NCI-H187 treated with DMSO at 0.1 percent for 48 hours (cell line): ENCODE measurements at regions not wholly inside any gene's neighbourhood (a gene's known extent, or its start where the extent isn't known, plus 50 kb on each side); places are given as distances from the start of the nearest gene placed in this dataset.

Source experiments
- DNase-seq: peaks from one replicate; lab custom pipeline; 2025; lab: John Stamatoyannopoulos, UW

DNA sequence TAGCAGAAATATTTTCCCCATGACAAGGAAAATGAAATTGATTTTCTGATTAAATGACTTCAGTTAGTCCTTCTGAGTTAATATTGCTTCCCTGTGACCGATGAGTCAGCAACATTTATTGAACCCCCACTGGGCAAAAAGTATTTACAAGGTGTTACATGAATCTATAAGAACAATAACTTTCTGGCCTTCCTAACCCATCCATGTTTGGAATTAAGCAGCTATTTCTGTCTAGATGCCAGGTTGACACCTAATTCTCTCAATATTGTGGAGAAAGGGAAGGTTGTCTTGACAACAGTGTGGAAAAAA lies 112.9 kb upstream of the JAZF1 start:
- DNase-seq: no peak

DNA sequence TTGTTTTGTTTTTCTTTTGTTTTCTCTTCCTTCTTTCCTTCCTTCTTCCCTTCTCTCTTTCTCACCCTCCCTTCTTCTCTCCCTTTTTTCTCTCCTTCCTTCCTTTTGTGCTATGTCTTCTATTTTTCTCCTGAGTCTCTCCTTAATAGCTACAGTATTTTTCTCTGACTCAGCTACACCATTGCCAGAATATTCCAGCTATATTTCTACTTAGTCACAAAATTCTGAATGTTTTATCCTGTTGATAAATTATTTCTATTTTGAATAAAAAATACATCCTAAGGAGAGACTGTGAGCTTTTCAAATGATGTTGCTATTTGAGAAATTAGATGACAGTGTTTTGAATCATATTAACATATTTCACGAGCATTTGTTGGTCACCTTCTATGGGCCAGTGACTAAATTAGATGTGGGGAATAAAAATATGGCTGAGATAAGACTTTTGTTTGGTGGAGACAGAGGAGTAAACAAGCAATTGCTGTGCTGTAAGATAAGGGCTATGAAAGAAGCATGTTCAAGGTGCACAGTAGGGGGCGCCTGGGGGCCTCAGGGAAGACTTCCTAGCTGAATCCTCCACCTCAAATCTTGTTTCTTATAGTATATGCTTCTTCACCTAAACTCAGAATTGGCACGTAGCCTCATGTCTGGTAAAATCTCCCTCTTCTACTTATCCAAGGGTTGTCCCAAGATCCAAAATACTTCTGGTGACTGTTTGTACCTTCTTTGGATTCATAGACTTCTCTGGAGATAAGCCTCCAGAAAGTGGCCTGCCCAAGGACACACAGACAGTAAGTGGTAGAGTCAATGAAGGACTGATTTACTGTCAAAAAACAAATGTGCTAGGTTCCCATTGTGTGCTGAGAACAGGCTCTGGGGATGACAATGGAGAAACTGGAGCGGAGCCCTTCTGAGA lies 115.5 kb upstream of the CREB5 start:
- DNase-seq: peak; percentile 0

DNA sequence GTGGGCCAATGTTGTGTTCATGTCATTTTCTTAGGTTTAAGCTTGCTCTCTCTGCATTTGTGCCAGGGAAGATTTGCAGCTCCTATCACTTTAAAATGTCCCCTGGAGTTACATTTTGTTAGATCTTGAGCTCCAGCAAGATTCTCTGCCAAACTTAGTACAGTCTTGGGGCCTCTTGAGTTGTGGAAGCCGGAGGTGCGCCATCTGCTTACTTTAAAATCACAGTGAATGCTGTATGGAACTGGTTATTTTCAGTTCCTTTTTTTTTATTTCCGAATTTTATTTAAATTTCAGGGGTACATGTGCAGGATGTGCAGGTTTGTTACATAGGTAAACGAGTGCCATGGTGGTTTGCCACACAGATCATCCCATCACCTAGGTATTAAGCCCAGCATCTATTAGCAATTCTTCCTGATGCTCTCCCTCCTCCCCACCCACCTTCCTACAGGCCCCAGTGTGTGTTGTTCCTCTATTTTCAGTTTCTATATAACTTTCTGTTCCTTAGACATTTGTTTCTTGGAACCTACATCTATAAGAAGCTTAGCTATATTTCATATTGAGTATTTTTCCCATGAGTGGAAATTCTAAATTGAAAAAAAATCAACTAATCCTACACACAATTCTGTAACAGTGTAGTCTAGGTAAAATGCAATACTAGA lies 114.4 kb upstream of the CREB5 start:
- no peak for DNase-seq

DNA sequence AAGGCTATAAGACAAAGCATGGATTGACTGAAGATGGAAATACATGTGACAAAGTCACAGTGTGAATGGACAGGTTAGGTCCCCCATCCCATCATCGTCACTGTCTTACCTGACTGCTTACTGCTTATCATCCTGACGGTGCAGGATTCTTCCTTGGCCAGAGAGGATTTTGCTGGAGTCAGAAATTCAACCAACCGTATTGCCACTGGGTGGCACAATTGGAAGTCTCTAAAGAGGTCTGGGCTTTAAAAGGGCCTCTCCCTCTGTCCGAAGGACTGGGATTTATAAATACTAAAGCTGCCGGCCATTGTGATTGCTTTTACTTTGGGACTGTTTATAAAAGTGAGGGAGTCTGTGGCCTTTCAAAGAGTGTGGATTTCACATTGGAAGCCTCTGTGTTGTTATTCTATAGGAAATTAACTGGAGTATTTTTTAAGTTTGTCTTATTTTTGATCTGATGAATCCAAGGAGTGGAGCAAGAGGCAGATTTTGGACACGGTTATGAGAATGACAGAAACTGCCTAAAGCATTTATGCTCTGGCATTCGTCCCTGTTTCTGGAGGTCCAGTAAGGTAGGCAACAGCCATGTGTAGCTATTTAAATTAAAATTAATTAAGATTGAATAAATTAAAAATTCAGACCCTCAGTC lies 113.3 kb upstream of the CREB5 start:
- DNase-seq: peak; percentile 22

DNA sequence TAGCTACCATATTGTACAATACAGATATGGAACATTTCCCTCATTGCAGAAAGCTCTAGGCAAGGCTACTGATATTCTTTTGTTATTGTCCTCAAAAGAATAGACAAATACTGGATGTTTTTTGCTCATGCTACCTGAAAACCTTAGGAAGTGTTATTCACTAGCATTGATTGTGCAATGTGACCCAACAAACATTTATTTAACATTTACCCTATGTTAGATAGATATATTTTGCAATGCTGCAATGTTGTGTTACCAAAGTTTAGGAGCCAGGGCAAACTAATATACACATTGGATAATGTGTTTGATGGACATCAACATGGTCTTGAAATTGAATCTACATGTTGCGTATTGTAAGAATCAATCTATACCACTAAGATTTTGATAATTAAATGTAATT lies 112.8 kb upstream of the CREB5 start:
- DNase-seq: no peak

DNA sequence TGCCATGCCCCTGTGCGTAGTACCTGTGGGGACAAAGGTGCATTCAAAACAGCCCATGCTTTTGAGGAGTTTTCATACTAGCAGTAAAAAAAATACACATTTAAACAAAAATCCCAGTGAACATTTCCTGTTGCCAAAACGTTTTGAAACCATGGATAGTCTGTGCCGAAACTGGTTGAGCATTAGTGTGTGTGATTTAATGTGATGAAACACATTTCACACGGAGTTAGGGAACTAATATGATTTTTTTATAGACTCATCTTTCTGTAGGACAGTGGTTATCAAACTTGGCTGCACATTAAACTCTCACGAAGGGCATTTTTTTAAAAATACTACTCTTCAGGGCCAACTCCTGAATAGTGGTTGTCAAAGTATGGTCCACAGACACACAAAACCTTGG lies 111.8 kb upstream of the CREB5 start:
- DNase-seq: no peak

DNA sequence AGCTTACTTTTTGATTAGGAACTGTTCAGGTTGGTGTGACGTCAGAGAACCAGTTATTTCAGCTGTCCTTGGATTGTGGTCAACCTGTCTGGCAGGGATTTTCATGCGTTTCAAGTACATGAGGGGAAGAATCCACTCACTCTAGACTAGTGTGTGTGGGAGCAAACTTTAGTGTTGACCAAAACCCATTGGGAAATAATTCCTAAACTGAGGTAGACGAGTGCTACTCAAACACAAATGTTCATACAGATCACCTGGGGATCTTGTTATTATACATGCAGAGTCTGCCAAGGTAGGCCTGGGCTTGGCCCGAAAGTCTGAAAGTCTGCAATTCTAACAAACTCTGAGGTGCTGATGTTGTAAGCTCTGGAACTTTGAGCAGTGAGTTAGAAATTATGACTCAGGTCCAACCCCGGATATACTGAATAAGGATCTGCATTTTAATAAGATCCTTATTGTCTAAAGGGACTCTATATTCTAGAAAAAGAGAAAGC lies 111.1 kb upstream of the CREB5 start:
- no peak for DNase-seq

DNA sequence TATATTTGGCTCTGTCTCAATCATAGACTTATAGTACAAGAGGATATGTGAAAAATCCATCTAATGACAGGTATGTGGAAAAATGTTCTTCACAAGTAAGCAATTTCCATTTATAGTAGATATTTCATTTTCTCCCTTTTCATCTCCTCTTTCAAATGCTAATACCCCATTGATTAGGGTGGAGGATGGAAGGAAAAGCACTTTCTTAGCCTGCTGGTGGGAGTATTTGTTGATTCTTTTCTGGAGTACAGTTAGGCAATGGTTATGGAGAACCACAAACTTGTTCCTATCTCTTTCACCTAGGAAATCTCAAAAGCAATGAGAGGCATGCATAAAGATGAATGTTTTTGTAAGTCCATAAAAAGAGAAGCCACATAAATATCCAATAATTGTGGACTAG lies 108.0 kb upstream of the CREB5 start:
- DNase-seq: no peak

DNA sequence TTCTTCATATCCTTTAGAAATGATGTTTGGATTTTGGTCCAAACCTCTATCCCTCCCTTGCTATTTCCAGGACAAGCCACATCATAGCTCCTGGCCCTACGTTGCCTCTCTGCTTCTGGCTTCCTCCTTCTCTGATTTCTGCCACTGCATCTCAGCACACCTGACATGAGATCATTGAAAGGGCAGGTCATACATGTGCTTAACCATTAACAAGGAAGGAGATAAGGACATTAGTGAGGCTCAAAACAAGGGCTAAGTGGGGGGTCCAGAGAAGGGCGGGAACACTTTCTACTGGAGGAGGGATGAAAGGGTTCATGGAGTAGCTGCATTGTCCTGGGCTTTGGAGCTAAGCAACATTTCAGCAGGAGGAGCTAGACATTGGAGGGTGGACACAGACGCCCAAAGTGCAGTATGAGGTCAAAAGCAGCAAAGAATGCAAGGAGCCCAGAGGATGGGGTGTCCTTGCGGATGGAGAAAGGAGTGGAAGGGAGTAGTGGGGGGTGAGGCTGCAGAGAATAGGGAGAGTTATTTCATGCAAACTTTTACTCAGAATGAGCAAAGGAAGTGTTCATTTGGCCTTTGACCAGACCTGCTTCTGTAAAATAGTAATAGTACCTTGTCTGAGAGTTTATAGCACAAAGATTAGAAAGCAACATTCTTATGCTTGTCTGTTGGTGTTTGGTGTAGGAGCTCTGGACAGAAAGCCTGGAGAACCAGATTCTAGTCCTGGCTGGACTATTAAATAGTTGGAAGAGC lies 102.4 kb upstream of the CREB5 start:
- no peak for DNase-seq

DNA sequence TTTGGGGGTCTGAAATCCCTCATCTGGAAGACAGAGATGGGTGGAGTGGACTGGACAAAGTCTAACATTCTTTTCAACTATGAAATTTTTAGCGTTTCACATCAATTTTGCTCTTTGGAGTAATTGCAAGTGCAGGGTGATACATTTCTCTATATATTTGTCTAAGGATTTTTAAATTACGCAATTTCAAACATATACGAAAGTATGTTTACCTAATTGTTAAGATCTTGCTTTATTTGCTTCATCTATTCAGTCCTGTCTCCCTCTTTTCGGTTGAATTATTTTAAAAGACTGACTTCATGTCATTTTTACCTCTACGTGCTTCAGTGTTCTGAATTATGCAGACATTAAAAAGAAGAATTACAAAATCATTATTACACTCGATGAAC lies 101.9 kb upstream of the CREB5 start:
- DNase-seq: no peak

DNA sequence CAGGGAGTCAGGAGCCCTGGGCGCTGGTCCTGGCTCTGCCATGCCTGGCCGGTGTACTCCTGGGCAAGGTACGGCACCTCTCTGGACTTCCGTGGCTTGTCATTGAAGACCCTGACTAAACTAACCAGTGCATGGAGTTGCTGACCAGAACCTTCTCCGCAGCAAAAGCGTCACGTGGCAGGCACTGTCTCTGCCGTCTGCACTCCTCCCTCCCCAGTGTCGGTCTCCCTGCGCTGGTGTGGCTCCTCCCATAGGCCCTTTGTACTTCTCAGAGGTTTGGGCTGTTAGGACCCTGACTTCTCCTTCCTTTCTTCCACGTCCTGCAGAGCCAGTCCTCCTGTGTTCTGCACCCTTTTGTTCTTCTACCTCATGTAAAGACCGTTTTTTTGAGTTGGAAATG lies 100.6 kb upstream of the CREB5 start:
- DNase-seq: no peak

DNA sequence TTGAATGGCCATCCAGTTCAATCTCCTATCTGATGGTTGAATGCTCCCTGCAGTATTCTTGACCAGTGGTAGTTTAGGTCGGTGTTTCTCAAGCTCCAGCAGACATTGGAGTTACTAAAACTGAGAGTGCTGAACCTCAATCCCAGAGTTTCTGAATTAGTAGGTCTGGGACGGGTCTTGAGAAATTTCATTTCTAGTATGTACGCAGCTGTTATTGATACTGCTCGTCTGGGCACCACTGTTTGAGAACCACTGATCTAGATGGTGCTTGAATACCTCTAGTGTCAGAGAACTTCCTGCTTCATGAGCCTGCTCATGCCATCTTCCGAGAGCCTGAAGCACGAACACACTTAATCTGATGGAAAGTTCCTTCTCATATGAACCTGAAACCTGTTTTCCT lies 99.4 kb upstream of the CREB5 start:
- no peak for DNase-seq

DNA sequence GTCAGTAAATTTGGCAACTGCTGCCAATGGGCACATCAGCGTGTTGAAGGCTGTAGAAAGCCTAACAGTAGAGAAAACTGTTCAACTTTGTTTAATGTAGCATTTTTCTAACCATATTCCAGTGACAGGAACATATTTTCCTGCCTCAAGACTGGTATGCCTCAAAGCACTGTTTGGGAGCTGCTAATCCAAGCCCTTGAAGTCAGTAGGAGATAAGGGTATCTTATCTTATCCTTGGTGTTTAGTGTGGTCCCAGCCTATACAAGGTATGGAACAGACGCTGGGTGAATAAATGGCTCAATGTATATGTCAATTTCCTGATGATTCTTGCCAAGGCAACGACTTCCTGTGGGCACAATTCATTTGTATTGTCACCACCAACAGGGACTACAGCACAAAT lies 97.5 kb upstream of the CREB5 start:
- DNase-seq: no peak

DNA sequence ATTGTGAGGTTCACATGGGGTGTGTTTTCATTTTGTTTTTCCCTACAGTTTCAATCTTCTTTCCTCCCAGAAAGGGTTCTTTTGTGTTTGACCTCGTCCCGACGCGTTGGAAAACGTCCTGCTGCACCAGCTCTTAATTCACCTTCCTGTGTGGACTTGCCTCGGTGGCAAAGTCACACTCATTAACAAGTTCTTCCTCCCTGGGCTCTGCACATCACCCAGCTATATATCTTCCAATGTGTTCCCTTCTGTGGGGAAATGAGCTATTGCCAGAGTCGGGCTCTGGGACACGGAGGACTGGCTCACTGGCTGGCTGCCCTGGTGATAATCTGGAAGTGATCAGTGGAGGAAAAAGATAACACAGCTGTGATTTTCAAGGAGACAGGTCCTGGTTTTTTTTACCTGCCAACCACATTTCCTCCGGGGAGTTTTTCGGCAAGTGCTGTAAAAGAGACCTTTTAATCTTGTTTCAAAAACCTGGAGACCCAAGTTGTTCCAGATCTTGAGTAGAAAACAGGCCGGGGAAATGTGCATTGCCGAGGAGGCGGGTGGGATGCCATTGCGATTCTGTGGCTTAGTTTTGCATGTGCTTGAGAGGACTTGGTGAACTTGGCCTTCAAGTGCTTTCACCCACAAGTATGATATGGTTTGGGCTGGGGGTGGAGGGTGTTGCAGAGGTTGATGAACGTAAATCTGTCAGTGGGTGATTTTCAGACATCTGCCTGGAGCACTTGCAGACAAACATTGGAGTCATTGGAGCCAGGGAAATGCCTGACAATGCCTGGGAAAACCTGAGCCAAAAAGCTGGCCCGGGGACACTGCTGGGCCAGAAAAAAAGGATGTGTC lies 96.5 kb upstream of the CREB5 start:
- no peak for DNase-seq

DNA sequence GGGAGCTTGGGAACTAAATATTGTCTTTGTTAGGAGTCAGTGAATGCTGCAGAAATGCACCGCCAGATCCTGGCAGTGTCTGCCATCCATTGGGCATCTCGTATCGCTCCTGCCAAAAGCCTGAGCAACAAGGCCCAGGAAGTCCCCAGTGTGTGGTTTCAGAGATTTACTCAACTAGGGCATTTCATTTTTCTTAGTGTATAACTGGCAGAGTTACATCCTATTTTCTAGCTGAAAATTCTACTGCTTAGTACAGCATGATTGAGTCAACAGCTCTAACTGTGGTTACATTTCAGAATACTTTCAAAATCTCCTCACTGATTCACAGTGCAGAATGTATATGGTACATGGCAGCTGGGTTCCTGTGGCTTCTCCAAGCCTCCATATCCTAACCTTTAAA lies 95.8 kb upstream of the CREB5 start:
- DNase-seq: no peak

DNA sequence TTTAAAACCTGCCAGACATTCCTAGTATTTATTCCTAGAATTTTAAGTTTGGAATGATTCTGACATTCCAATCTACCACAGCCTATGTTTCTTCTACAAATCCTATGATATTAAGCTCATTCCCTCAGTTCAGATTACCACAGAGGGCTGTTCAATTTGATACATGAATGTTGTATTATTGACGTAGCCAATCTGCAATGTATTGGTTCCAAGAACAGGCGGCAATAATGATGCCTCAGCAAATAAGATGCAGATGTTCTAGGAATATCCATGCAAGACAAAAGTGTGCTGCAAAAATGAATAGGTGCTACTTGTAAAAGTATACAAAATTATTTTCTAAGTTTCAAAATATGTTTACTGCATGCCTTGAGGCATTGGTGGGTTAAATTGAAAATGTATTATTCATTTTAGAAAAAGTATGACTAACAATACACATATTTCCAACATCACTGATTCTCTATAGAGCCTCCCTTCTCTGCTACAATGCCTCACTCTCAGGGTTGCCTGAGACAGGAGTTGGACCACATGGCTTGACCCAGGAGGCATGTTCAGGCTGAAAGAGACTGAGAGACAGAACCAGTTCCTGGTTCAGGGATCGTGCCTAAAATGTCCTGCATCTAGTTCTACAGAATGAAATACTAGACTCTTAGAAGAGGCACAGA lies 94.1 kb upstream of the CREB5 start:
- no peak for DNase-seq

DNA sequence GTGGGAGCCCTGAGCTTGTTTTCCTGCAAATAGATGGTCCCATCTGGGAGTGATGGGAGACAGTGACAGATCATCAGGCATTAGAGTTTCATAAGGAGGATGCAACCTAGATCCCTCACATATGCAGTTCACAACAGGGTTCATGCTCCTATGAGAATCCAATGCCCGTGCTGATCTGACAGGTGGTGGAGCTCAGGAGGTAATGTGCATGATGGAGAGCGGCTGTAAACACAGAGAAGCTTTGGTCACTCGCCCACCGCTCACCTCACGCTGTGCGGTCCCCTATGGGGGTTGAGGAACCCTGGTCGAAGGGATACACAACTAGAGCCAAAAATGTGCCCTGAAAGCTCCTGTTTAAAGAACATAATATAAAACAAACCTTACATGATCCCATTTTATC lies 88.5 kb upstream of the CREB5 start:
- DNase-seq: no peak

DNA sequence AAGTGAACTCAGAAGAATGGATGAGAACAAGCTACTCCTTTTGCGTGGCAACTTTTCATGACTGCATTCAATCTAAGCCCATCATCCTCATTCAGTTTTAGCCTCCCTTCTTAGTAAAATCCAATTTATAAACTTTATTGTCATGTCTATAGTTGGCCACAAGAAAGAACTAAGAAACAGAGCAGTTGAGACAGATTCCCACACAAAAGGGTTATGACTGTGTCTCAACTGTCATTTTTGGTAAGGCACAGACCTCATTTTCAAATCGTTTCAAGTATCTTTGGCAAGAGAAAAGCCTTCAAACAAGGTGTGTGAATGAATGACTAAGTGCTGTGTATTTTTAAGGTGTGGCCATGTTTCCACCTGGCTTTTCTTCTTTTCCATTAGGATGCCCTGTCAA lies 84.2 kb upstream of the CREB5 start:
- DNase-seq: no peak

DNA sequence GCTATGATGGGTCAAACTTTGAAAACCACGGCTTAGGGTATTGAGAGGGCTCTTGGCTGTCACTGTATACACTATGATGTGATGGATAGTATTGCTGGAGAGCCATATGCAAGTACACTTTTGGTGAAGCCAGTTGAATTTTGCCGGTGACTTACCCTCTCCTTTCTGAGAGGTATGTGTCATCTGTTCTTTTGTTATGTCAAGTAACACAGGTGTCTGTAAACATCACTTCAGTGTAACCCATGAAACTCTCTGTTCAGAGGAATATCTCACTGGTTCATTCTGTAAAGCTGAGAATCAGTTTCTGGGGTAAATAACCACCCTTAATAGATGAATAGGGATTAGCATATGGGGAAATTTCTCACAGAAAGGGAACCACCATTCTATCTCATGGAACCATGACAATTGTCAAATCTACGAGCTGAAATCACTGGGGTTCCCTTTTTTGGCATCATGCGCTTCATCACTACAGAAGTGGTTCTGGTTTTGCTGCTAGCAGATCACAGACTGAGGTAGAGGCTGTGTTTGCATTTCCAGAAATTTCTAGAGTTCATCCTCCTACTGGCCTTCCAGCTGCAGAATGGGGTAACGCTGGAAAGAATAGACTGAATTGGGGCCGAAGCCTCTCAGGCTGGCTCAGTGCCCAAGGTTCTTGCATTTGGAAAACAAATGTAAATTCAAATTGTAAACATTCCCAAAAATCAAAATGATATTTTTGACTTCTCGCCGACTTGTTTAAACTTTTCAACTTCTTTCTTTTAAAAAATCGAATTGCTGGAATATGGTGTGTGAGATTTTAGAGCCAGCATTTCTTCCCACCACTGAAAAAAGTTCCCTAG lies 83.3 kb upstream of the CREB5 start:
- DNase-seq: peak; percentile 6
